GM12865 (cell line): ENCODE measurements at regions not wholly inside any gene's neighbourhood (a gene's known extent, or its start where the extent isn't known, plus 50 kb on each side); places are given as distances from the start of the nearest gene placed in this dataset.
"Not testable (repeated sequence)": the region's sequence is repeated elsewhere in the genome, so short reads cannot be mapped to it uniquely, and the experiment has no call there.

ENCODE experiments used
- DNase-seq: peaks from one replicate; pipeline ENCODE4 v3.0.0; 2010; ENCODE audit warnings: low read depth
- H3K4me3 ChIP-seq: 2 replicates; pipeline ENCODE4 v1.5.1; 2011; ENCODE audit warnings: mild to moderate bottlenecking, low read depth, low read length, control low read depth
- TF ChIP-seq, protein P1 (sequence below): IDR thresholded peaks from 2 replicates; pipeline ENCODE4 v1.5.1; 2011; ENCODE audit warnings: low read length, control low read depth, low read depth, inconsistent platforms; ENCODE audit not compliant: insufficient read depth; ENCODE audit errors: missing control alignments

DNA sequence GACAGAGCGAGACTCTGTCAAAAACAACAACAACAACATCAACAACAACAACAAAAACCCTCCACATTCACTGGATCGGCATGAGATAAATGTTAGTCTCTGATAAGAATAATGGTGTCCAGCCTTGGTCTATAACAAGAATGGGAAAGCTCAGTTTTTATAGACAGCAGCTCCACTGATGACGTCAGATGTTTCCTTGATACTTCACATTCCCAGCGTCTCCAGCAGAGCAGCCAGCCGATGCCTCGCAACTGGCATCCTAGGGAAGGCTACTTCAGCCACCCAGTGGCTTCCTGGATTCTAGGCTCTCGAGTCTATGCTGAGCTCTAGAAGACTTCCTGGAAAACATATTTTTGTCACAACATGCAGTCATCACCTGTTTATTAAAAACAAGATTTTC is 271.4 kb upstream of the SMIM21 start:
- no peak for DNase-seq
- TF ChIP-seq, protein P1, sequence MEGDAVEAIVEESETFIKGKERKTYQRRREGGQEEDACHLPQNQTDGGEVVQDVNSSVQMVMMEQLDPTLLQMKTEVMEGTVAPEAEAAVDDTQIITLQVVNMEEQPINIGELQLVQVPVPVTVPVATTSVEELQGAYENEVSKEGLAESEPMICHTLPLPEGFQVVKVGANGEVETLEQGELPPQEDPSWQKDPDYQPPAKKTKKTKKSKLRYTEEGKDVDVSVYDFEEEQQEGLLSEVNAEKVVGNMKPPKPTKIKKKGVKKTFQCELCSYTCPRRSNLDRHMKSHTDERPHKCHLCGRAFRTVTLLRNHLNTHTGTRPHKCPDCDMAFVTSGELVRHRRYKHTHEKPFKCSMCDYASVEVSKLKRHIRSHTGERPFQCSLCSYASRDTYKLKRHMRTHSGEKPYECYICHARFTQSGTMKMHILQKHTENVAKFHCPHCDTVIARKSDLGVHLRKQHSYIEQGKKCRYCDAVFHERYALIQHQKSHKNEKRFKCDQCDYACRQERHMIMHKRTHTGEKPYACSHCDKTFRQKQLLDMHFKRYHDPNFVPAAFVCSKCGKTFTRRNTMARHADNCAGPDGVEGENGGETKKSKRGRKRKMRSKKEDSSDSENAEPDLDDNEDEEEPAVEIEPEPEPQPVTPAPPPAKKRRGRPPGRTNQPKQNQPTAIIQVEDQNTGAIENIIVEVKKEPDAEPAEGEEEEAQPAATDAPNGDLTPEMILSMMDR = no peak
- H3K4me3 ChIP-seq = no peak overlapping the region

DNA sequence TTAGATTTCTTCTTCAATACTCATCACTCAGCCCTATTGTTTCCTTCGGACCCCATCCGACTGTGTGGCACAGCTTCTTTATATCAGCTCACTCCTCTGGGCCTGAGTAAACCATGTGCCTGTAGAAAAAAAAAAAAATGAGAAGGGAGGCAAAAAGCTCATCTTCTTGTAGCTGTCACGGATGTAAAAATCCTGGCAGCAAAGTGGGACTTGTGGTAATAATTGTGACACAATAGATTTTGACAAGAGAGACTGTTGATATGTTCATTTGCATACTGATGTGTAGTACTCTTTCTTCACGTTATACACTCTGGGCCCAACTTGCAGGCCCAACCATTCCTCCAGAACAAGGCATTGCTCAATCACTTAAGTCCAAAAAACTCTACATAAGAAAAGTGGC is 270.0 kb upstream of the SMIM21 start:
- DNase-seq = no peak
- TF ChIP-seq, protein P1 = no peak

DNA sequence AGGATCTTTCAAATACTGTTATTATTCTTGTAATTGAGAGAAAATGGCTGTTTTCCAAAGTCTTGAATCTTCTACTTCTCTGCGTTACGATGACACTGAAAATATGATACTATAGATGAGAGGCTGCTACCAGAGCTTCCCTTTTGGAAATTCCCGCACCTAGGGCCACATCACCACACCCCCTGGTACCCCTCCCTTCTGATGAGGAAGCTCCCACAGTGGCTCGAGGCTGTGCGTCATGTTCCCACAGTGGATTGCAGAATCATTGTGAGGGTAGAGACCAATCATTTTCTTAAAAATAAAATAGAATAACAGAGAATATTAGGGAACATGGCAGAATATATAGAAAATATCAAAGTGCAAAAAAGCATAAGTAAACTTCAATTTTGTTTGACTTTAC is 268.9 kb upstream of the SMIM21 start:
- H3K4me3 ChIP-seq = no peak overlapping the region
- TF ChIP-seq, protein P1 = no peak
- DNase-seq = no peak

More for the DNA sequence above, 270.0 kb upstream of the SMIM21 start:
- H3K4me3 ChIP-seq = no peak overlapping the region

DNA sequence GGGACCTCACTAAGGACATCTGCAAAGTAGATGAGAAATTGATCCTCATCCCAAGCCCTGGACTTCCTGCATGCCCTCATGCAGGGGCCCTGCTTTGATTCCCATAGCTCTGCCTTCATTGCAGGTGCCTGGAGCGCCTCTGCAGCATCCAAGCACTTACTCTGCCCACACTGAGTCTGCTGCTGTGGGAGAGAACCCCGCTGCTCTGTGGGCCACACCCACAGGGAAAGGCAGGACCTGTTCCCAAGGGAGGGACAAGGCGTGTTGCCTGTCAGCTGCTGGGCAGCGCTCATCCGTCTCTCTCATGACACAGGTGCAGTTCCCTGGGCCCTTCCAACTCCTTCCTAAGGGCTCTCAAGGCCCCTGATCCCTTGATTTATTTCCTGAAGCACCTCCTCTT is 266.8 kb upstream of the SMIM21 start:
- no peak overlapping the region for H3K4me3 ChIP-seq
- DNase-seq = no peak
- TF ChIP-seq, protein P1 = no peak

DNA sequence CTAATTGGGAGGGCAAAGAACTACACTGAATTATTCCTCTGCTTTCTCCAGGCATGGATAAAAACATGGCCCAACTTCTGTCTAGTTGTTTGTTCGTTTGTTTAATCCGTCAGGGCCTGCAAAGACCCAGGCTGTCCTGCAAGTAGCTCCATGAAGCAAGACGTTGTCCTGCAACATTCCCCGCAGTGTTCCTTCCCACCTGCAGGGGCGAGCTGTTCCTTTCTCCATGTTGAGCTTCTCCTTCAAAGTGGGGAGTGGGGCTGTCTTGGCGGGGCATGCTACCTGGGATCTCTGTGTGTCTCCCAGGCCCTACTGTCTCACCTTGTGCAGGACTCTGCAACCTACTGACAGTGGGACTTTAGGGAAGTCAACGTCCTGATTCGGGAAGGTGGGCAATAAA is 264.0 kb upstream of the SMIM21 start:
- TF ChIP-seq, protein P1 = no peak
- no peak overlapping the region for H3K4me3 ChIP-seq
- DNase-seq = no peak

DNA sequence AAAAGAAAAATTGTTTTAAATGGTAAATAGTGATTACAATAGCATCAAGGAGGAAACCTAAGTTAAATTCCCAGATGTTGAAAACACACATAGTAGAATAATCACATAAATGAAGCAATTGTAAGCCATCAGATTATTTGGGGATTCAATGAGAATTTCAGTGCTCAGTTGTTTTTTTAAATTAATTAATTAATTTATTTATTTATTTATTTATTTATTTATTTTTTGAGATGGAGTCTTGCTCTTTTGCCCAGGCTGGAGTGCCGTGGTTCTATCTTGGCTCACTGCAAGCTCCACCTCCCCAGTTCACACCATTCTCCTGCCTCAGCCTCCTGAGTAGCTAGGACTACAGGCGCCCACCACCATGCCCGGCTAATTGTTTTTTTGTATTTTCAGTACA is 262.8 kb upstream of the SMIM21 start:
- H3K4me3 ChIP-seq, DNase-seq: not testable (repeated sequence)

DNA sequence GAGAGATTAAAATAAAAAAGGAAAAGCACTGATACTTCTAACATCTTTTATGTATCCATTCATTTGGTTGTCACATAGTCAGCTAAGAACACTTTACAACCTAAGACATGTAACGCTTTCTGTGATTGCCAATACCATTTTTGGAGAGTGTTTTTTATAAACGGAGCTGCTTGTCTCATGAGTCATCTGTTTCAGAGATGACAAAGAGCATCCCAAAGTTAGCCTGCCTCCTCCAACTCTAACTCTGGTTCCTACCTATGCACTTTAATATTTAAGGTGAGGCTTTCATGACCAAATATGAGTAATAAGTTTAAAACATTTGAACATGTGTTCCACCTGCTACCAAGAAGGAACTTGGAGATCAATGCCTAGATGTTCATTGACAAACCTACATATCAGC is 260.1 kb upstream of the SMIM21 start:
- H3K4me3 ChIP-seq = no peak overlapping the region
- no peak for DNase-seq
- TF ChIP-seq, protein P1 = no peak
